ENCODE measurements at regions not wholly inside any gene's neighbourhood (a gene's known extent, or its start where the extent isn't known, plus 50 kb on each side); places are given as distances from the start of the nearest gene placed in this dataset.
"Not testable (repeated sequence)": the region's sequence is repeated elsewhere in the genome, so short reads cannot be mapped to it uniquely, and the experiment has no call there.

DNA sequence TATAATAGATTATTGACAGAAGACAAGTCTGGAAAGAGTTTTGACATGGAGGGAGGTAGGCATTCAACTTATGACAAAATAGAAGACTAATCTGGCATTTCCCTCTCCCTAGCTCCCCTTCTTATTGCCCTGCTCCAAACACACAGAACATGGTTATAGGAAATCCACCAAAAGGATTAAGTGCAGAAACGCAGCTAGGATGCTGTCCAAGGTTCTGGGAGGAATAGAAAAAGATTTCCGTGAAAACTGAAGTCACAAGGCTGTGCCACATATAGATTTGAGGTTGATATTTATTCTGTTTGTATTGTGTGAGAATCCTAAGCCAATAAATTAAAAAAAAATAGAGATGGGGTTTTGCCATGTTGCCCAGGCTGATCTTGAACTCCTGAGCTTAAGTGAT lies 107.9 kb upstream of the MAP3K7 start:
- no peak for DNase-seq

DNA sequence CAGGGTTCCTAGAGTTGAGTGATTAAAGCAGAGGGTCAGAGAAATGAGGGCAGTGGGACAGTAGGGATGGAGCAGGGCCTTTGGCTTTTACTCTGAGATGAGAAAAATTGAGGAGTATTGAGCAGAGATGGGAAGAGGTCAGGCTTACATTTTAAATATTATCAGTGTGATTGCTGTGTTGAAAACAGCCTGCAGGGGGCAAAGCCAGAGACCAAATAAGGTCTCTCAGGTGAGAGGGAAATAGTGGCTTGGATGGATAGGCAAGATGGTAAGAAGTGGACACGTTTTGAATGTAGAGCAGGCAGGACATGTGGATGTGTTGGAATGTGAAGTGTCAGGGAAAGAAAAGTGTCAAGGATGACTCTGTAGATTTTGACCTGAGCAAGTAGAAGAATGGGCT lies 105.0 kb upstream of the MAP3K7 start:
- DNase-seq = no peak

GRCh38 chr6:90689172-90689571 lies 102.3 kb upstream of the MAP3K7 start:
- DNase-seq = no peak

GRCh38 chr6:90687775-90688380 lies 101.0 kb upstream of the MAP3K7 start:
- DNase-seq = no peak

DNA sequence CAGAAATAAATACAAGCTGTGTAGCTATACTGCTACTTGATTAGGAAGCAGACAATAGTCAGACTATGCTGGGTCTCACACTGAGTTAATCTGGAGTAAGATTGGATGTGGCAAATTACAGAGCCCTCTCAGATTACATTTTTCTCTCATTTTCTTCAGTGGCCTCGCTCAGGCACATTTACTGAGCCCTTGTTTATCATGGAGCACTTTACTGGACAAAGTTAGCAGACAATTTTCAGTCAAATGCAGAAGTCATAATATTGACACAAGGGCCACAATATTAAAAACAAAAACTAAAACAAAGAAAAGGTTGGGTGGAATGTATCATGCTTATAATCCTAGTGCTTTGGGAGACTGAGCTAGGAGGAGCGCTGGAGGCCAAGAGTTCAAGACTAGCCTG lies 95.0 kb upstream of the MAP3K7 start:
- no peak for DNase-seq

- no peak for DNase-seq
These were observed 91.3 kb upstream of the MAP3K7 start for GRCh38 chr6:90678049-90678779.

- no peak for DNase-seq
These were observed 90.6 kb upstream of the MAP3K7 start for GRCh38 chr6:90677440-90677839.

- no peak for DNase-seq
These were observed 89.8 kb upstream of the MAP3K7 start for GRCh38 chr6:90676516-90677300.

- DNase-seq = not testable (repeated sequence)
These were observed 88.2 kb upstream of the MAP3K7 start for GRCh38 chr6:90675107-90675506.

DNA sequence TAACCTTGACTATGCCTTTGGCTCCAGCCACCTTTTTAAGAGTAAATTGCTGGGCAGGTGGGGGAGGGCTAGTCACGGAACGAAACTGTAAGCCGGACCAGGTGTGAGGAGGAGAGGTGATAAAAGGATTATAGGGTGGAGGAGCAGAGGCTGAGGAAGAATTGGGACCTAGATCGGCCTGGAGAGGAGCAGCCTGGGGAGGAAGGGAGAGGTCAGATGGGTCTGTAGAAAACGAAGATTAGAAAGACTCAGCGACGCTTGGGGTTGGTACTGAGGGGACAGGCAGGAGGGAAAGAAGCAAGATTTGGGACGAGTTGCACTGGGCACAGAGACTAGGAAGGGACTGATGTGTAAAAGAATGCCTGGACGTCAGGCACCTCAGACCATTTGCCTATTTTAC lies 87.2 kb upstream of the MAP3K7 start:
- not testable (repeated sequence) for DNase-seq

- no peak for DNase-seq
These were observed 83.0 kb upstream of the MAP3K7 start for GRCh38 chr6:90669846-90670245.

DNA sequence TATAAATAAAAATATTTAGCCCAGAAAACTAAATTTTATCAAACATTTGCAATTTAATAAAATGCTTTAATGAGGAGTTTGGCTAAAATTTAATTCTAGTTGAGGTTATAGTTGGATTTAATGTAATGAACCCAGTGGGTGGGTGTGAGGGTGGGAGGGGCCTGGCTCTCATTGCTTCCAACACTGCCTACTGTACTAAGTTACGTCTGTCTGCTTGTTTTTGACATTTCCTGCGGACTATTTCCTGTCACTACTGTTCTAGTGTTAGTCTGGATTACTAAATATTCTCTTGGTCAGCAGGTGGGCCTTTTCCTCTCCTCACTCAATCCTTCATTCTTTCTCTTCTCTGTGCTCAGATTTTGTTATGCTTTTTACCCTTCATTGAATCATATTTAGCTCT lies 82.5 kb upstream of the MAP3K7 start:
- no peak for DNase-seq

DNA sequence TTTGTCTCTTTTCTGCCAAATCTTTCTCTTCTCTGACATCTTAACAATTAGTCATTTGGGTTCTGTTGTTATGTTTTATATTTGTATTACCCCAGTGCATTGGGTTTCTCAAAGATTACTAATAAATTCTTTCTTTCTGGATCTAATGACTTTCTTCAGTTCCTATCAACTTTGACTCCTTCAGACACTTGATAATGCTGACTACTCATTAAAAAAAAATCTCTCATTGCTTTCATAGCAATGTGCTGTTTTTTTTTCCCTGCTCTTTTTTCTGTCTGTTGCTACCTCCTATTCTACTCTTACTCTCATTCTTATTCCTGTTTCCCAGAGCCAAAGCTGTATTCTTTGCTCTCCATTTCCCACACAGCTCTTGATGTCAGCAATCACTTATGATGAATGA lies 81.3 kb upstream of the MAP3K7 start:
- no peak for DNase-seq

DNA sequence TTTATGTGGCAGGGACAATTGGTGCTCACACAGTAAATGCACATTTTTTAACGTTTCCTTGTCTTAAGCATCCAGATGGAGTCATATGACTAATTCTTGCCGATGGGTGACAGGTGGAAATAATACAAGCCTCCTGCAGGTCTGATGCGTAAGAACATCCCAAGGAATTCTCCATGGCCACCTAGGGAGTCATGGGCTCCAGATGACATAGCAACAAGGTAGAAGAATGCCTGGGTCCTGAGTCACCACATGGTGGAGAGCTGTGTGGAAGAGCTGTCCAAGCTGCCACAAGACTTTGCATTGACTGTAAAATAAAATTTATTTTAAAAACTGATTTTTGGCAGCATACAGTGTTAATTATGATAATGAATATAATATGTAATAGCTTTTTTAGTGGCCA lies 77.0 kb upstream of the MAP3K7 start:
- no peak for DNase-seq

- no peak for DNase-seq
These were observed 76.2 kb upstream of the MAP3K7 start for GRCh38 chr6:90663106-90663505.

- no peak for DNase-seq
These were observed 74.1 kb upstream of the MAP3K7 start for GRCh38 chr6:90660931-90661330.

- DNase-seq = no peak
These were observed 71.6 kb upstream of the MAP3K7 start for GRCh38 chr6:90658497-90658896.

- DNase-seq = no peak
These were observed 69.5 kb upstream of the MAP3K7 start for GRCh38 chr6:90656325-90656724.

GRCh38 chr6:90654806-90655205 lies 67.9 kb upstream of the MAP3K7 start:
- no peak for DNase-seq

DNA sequence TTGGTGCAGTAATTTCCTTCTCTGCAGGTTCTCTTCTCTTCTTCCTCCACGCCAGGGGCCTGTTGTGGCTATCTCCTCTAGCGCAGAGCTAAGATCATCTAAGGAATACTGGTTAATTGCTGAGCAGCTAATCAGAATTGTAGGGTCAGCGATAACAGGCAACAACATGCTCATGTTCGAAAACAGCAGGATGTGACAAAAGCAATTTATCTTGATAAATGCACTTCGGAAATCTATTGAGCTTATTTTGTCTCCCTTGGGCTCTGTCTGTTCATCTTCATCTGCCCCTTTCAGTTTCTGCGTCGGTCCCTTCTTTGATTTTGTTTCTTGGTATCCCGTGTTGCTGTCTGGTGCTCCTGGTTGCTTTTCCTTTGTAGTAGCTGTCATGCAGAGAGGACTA lies 67.3 kb upstream of the MAP3K7 start:
- no peak for DNase-seq

DNA sequence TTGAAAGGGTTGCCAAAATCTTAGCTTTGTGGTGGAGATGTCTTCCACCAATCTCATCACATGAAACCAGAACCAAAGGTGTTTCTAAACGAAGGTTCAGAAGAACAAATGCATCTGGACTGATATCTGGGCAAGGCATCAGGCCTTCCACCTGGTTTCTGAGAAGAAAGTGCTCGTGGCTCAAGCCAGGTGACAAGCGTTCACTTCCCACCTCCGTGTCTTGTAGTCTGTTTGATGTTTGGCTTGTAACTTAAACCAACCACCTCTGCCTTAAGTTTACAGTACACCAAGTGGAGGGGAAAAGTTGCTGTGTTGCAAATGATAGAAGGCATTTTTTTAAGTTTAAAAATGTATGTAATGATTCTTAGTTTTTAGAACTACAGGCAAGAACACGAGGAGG lies 66.9 kb upstream of the MAP3K7 start:
- DNase-seq = no peak

DNA sequence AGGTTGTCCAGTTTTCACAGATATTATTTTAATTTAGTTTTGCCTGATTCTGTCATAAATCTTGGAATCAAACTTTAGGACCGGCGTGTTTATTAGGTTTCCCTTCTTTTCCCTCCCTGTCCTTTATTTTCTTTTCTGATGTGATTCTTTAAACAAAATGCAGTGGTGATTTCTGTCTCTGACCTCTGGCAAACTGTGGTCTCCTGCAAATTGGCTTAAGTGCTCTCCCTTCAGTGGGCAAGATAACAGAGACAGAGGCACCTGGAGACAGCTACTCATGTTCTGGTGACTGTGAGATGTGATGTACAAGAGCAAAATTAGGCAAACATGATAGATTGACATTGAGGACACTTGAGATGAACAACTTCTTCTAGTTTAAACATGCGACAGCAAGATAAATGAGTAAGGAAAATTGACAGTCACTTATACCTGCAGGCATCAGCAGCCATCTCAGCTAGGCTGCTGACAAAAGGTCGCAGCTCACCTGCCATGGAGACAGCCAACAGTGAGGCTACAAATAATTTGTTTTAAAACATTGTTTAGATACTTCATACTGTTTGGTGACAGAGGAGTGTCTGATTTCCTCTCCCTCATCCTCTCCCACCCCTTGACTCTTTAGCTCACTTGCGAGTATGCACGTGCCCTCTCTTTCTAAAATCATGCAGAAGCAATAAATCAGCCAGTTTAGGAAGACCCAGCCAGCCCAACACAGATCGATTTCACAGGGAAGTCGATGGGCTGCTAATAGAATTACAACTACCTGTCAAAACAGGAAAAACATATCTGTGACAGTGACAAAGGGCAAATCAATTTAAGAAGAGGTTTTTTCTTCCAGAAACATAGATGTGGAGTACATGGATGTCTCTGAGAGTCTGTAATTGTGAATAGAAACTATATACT lies 63.4 kb upstream of the MAP3K7 start:
- DNase-seq = no peak

DNA sequence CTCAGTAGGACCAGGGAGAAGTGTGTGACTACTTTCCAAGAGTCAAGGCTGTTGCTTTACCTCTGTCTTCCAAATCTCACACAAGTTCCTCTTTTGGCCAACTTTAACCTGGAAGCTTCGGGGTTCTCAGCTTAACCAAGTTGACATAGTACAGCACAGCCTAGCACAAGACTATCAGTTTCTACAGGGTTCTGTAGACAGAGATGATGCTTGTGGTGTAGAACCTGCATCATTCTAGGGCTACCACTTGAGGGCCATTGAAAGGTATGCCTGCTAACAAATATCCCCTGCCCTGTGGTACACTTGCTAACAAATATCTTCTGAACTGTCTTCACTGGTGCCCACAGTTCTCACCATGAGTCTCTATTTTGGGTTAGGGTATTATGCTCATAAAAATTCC lies 62.0 kb upstream of the MAP3K7 start:
- no peak for DNase-seq
